Fibroblast of lung (primary cell): ENCODE measurements at regions not wholly inside any gene's neighbourhood (a gene's known extent, or its start where the extent isn't known, plus 50 kb on each side); places are given as distances from the start of the nearest gene placed in this dataset.
"Not testable (repeated sequence)": the region's sequence is repeated elsewhere in the genome, so short reads cannot be mapped to it uniquely, and the experiment has no call there.

Experiments used
- DNase-seq, 2 donors: peaks; one replicate each; pipeline versions ENCODE4 v3.0.0 to v3.0.0-alpha.2; 2010; ENCODE audit warnings: low read depth in 2 of 2
- H2AFZ ChIP-seq: 2 replicates; pipeline ENCODE4 v1.5.1; 2012; ENCODE audit warnings: low read length, control low read depth, inconsistent platforms
- H3K27ac ChIP-seq: 2 replicates; pipeline ENCODE4 v1.5.1; 2011; ENCODE audit warnings: low read length, control low read depth; ENCODE audit not compliant: insufficient read depth
- H3K27me3 ChIP-seq: 2 replicates; pipeline ENCODE4 v1.5.1; 2011; ENCODE audit warnings: mild to moderate bottlenecking, low read length; ENCODE audit not compliant: control insufficient read depth, insufficient read depth
- H3K36me3 ChIP-seq: 2 replicates; pipeline ENCODE4 v1.5.1; 2011; ENCODE audit warnings: low read length; ENCODE audit not compliant: control insufficient read depth, insufficient read depth
- H3K4me1 ChIP-seq: 2 replicates; pipeline ENCODE4 v1.5.1; 2011; ENCODE audit warnings: low read length; ENCODE audit not compliant: control insufficient read depth, insufficient read depth; ENCODE audit errors: extremely low read depth
- H3K4me2 ChIP-seq: 2 replicates; pipeline ENCODE4 v1.5.1; 2011; ENCODE audit warnings: low read length, control low read depth; ENCODE audit not compliant: insufficient read depth; ENCODE audit errors: extremely low read depth
- H3K4me3 ChIP-seq, 4 experiments: fragments of 200-600 bp in 1 of 4; sonication (generic) in 1 of 4; replicated peaks in 1 of 4; 2 replicates each; pipeline ENCODE4 v1.5.1; 2011 to 2016; ENCODE audit warnings: low read length in 4 of 4, low read depth in 3 of 4, mild to moderate bottlenecking in 3 of 4, control low read depth in 2 of 4, inconsistent platforms in 1 of 4, mixed read lengths in 1 of 4; ENCODE audit not compliant: insufficient read depth in 1 of 4; ENCODE audit errors: control extremely low read depth in 1 of 4
- H3K79me2 ChIP-seq: 2 replicates; pipeline ENCODE4 v1.5.1; 2012; ENCODE audit warnings: mild to moderate bottlenecking, low read length, inconsistent platforms; ENCODE audit not compliant: control insufficient read depth, insufficient read depth
- H3K9ac ChIP-seq: 2 replicates; pipeline ENCODE4 v1.5.1; 2011; ENCODE audit warnings: mild to moderate bottlenecking, low read length, control low read depth; ENCODE audit not compliant: insufficient read depth
- H3K9me3 ChIP-seq: 2 replicates; pipeline ENCODE4 v1.5.1; 2012; ENCODE audit warnings: low read depth, low read length; ENCODE audit not compliant: control insufficient read depth, insufficient read depth
- H4K20me1 ChIP-seq: 2 replicates; pipeline ENCODE4 v1.5.1; 2011; ENCODE audit warnings: low read length; ENCODE audit not compliant: control insufficient read depth, insufficient read depth; ENCODE audit errors: extremely low read depth
- EZH2 ChIP-seq: IDR thresholded peaks from 2 replicates; pipeline ENCODE4 v1.5.1; 2012; ENCODE audit warnings: low read length, control low read depth, mild to moderate bottlenecking; ENCODE audit errors: missing control alignments
- TF ChIP-seq, protein P1 (sequence below), 2 donors: IDR thresholded peaks in 1 of 2; conservative IDR thresholded peaks in 1 of 2; 1 replicate in 1 of 2; 2 replicates in 1 of 2; pipeline ENCODE4 v1.5.1; 2011 to 2012; ENCODE audit warnings: low read length in 2 of 2, control low read depth in 1 of 2, inconsistent platforms in 1 of 2, low read depth in 1 of 2, mild to moderate bottlenecking in 1 of 2

GRCh38 chr7:153696242-153696641 is 356.0 kb upstream of the DPP6 start:
- no peak overlapping the region for H3K9ac ChIP-seq
- H3K4me3 ChIP-seq, result no peak overlapping the region
- no peak overlapping the region for H3K27ac ChIP-seq
- H3K79me2 ChIP-seq, result no peaks in the 10 kb centered on the region
- H3K4me1 ChIP-seq, result no peaks in the 10 kb centered on the region
- H3K9me3 ChIP-seq, result no peaks in the 10 kb centered on the region
- DNase-seq, result no peak
- H3K27me3 ChIP-seq, result no peaks in the 10 kb centered on the region
- H3K4me2 ChIP-seq, result no peak overlapping the region
- no peak overlapping the region for H2AFZ ChIP-seq
- H3K36me3 ChIP-seq, result no peaks in the 10 kb centered on the region
- no peaks in the 10 kb centered on the region for H4K20me1 ChIP-seq
- TF ChIP-seq, protein P1, sequence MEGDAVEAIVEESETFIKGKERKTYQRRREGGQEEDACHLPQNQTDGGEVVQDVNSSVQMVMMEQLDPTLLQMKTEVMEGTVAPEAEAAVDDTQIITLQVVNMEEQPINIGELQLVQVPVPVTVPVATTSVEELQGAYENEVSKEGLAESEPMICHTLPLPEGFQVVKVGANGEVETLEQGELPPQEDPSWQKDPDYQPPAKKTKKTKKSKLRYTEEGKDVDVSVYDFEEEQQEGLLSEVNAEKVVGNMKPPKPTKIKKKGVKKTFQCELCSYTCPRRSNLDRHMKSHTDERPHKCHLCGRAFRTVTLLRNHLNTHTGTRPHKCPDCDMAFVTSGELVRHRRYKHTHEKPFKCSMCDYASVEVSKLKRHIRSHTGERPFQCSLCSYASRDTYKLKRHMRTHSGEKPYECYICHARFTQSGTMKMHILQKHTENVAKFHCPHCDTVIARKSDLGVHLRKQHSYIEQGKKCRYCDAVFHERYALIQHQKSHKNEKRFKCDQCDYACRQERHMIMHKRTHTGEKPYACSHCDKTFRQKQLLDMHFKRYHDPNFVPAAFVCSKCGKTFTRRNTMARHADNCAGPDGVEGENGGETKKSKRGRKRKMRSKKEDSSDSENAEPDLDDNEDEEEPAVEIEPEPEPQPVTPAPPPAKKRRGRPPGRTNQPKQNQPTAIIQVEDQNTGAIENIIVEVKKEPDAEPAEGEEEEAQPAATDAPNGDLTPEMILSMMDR (conservative IDR thresholded peaks at IDR 0.05 in 1 of 2, IDR thresholded peaks at IDR 0.05 in 1 of 2; ENCODE audit: low read depth in 1 of 2, low read length in 2 of 2), result no peak
- no peak for TF ChIP-seq EZH2

- Histone ChIP-seq H3K27me3 (no peaks in the 10 kb centered on the region), H3K9ac (no peak overlapping the region), H3K9me3 (no peaks in the 10 kb centered on the region), H3K27ac (no peak overlapping the region), H4K20me1 (no peaks in the 10 kb centered on the region), H3K36me3 (no peaks in the 10 kb centered on the region), H3K79me2 (no peaks in the 10 kb centered on the region), H3K4me1 (no peaks in the 10 kb centered on the region), H3K4me2 (no peak overlapping the region), H2AFZ (no peak overlapping the region), H3K4me3 (no peak overlapping the region)
- TF ChIP-seq EZH2, result no peak
- TF ChIP-seq, protein P1 (conservative IDR thresholded peaks at IDR 0.05 in 1 of 2, IDR thresholded peaks at IDR 0.05 in 1 of 2; ENCODE audit: low read depth in 1 of 2, low read length in 2 of 2), result no peak
- no peak for DNase-seq
Observed at GRCh38 chr7:153698046-153698445, 354.2 kb upstream of the DPP6 start.

DNA sequence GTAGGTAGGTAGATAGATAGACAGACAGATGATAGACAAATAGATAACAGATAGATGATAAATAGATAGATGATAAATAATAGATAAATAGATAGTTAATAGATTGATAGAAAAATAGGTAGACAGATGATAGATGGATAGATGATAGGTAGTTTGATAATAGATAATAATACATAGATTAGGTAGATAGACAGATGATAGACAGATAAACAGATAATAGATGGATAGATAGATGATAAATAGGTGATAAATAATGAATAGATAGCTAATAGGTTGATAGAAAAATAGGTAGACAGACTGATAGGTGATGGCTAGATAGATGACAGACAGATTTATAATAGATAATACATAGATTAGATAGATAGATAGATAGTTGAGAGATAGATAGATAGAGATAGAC is 350.5 kb upstream of the DPP6 start:
- H4K20me1 ChIP-seq, result no peaks in the 10 kb centered on the region
- H3K9me3 ChIP-seq, result no peaks in the 10 kb centered on the region
- no peak overlapping the region for H2AFZ ChIP-seq
- no peak overlapping the region for H3K27ac ChIP-seq
- no peaks in the 10 kb centered on the region for H3K4me1 ChIP-seq
- H3K9ac ChIP-seq, result no peak overlapping the region
- H3K4me3 ChIP-seq, result no peak overlapping the region
- DNase-seq, result no peak
- TF ChIP-seq, protein P1 (conservative IDR thresholded peaks at IDR 0.05 in 1 of 2, IDR thresholded peaks at IDR 0.05 in 1 of 2; ENCODE audit: low read depth in 1 of 2, low read length in 2 of 2), result no peak
- no peak for TF ChIP-seq EZH2
- no peak overlapping the region for H3K4me2 ChIP-seq
- no peaks in the 10 kb centered on the region for H3K27me3 ChIP-seq
- no peaks in the 10 kb centered on the region for H3K36me3 ChIP-seq
- no peaks in the 10 kb centered on the region for H3K79me2 ChIP-seq

DNA sequence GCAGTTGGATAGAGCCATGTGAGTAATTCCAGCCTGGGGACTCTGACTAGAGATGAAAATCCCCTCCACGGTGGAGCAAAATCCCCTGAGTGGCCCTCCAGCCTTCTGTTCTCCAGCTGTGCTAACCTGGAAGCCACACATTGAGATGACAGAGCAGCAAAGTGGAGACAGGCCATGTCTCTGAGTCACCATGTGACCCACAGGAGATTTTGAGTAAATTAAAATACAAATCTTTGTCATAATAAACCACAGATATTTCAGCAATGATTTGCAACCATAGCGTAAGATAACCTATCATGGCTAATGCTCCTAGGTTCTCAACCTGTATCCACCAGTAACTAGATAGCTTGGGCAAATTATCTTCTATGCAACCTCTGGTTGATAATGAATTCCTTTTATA is 328.3 kb upstream of the DPP6 start:
- not testable (repeated sequence) for H3K9ac ChIP-seq, H3K27ac ChIP-seq, H2AFZ ChIP-seq, H3K36me3 ChIP-seq, H3K4me2 ChIP-seq, H3K9me3 ChIP-seq, H4K20me1 ChIP-seq, H3K27me3 ChIP-seq, H3K4me3 ChIP-seq, DNase-seq, H3K4me1 ChIP-seq, H3K79me2 ChIP-seq

DNA sequence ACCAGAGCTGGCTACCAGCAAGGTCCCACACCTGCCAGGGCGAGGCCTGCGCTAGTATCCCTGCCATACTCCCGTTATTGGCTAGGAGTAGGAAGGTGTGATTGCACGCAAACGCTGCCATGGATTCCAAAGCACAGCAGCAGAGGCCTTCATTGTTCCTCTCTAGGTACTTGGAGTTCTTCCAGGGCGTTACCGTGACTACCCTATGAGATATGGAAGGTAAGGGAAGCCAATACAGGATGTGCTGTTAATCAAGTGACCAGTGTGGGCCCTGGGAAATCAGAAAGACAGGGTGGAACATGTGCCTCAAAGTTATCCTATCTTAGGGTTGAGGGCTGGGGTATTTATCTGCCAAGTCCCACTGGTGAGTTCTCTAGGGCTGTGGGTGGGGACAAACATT is 320.7 kb upstream of the DPP6 start:
- not testable (repeated sequence) for H3K27me3 ChIP-seq, H3K27ac ChIP-seq, H3K9ac ChIP-seq, H3K4me2 ChIP-seq, H3K4me1 ChIP-seq, H3K79me2 ChIP-seq, H4K20me1 ChIP-seq, H3K9me3 ChIP-seq, H2AFZ ChIP-seq, DNase-seq, H3K36me3 ChIP-seq, H3K4me3 ChIP-seq
